ENCODE measurements at regions not wholly inside any gene's neighbourhood (a gene's known extent, or its start where the extent isn't known, plus 50 kb on each side); places are given as distances from the start of the nearest gene placed in this dataset.

GRCh38 chr4:156547891-156548290, 423.7 kb downstream of the PDGFC start:
- DNase-seq (ENCODE audit: low spot score in 2 of 2, unreplicated experiment in 2 of 2) = no peak
- Mint-ChIP-seq H3K4me1 (peaks cover 15% of the 10 kb centered on the region), H3K4me3 (no peak overlapping the region), H3K27ac (peak overlapping the region; percentile 48), H3K36me3 (peaks cover 2% of the 10 kb centered on the region), H3K27me3 (ENCODE audit: low read depth) (no peaks in the 10 kb centered on the region), H3K9me3 (peaks cover 28% of the 10 kb centered on the region)
- no peak for TF ChIP-seq CTCF (IDR thresholded peaks at IDR 0.05; ENCODE audit: unreplicated experiment)

- no peak for DNase-seq (ENCODE audit: low spot score in 2 of 2, unreplicated experiment in 2 of 2)
- peaks cover 2% of the 10 kb centered on the region for H3K36me3 Mint-ChIP-seq
- no peaks in the 10 kb centered on the region for H3K27me3 Mint-ChIP-seq (ENCODE audit: low read depth)
- peaks cover 23% of the 10 kb centered on the region for H3K9me3 Mint-ChIP-seq
- no peak overlapping the region for H3K4me3 Mint-ChIP-seq
- H3K4me1 Mint-ChIP-seq = peaks cover 15% of the 10 kb centered on the region
- no peak for TF ChIP-seq CTCF (IDR thresholded peaks at IDR 0.05; ENCODE audit: unreplicated experiment)
- peak overlapping the region; percentile 81 for H3K27ac Mint-ChIP-seq
These were observed 424.2 kb downstream of the PDGFC start for GRCh38 chr4:156547439-156547838.

- Mint-ChIP-seq H3K36me3 (no peaks in the 10 kb centered on the region), H3K27ac (no peak overlapping the region), H3K9me3 (peaks cover 5% of the 10 kb centered on the region), H3K4me1 (peaks cover 15% of the 10 kb centered on the region), H3K27me3 (ENCODE audit: low read depth) (no peaks in the 10 kb centered on the region), H3K4me3 (no peak overlapping the region)
- no peak for DNase-seq (ENCODE audit: low spot score in 2 of 2, unreplicated experiment in 2 of 2)
- TF ChIP-seq CTCF (IDR thresholded peaks at IDR 0.05; ENCODE audit: unreplicated experiment) = no peak
These were observed 426.4 kb downstream of the PDGFC start for GRCh38 chr4:156545003-156545785.

GRCh38 chr4:156539376-156539775, 432.2 kb downstream of the PDGFC start:
- H3K27me3 Mint-ChIP-seq (ENCODE audit: low read depth) = no peaks in the 10 kb centered on the region
- peaks cover 3% of the 10 kb centered on the region for H3K36me3 Mint-ChIP-seq
- DNase-seq (ENCODE audit: low spot score in 2 of 2, unreplicated experiment in 2 of 2) = no peak
- H3K9me3 Mint-ChIP-seq = peaks cover 4% of the 10 kb centered on the region
- peaks cover 46% of the 10 kb centered on the region for H3K4me1 Mint-ChIP-seq
- no peak overlapping the region for H3K4me3 Mint-ChIP-seq
- no peak for TF ChIP-seq CTCF (IDR thresholded peaks at IDR 0.05; ENCODE audit: unreplicated experiment)
- H3K27ac Mint-ChIP-seq = no peak overlapping the region

GRCh38 chr4:156538651-156539257, 432.8 kb downstream of the PDGFC start:
- DNase-seq (ENCODE audit: low spot score in 2 of 2, unreplicated experiment in 2 of 2) = no peak
- Mint-ChIP-seq H3K4me3 (no peak overlapping the region), H3K36me3 (peaks cover 9% of the 10 kb centered on the region), H3K27me3 (ENCODE audit: low read depth) (no peaks in the 10 kb centered on the region), H3K4me1 (peaks cover 46% of the 10 kb centered on the region), H3K27ac (peak overlapping the region; percentile 87), H3K9me3 (peaks cover 10% of the 10 kb centered on the region)
- TF ChIP-seq CTCF (IDR thresholded peaks at IDR 0.05; ENCODE audit: unreplicated experiment) = no peak

Measured in mesothelial cell of epicardium (in vitro differentiated cells).